HepG2 (cell line): ENCODE measurements at regions not wholly inside any gene's neighbourhood (a gene's known extent, or its start where the extent isn't known, plus 50 kb on each side); places are given as distances from the start of the nearest gene placed in this dataset.

Experiments
- ATAC-seq: fragments of 200-7000 bp; cut with Tn5 transposase; 3 replicates; pipeline ENCODE4 v1.9.1; 2020; ENCODE audit warnings: mild to moderate bottlenecking, moderate library complexity
- BruUV-seq: library from RNA; stranded (reverse); fragments of 400-500 nt; replicated peaks from 2 replicates; lab custom pipeline; 2021; lab: Mats Ljungman, UMichigan
- CTCF ChIA-PET: fragments of 300-600 bp; formaldehyde crosslinking; extraction: SDS; loops from one replicate; lab custom pipeline; 2021; ENCODE audit warnings: low total read pairs, inconsistent platforms, low intra/inter-chr PET ratio; lab: Yijun Ruan, JAX
- POLR2A ChIA-PET: fragments of 350-600 bp; sonication (Branson Sonifier 250); formaldehyde crosslinking; loops from one replicate; lab custom pipeline; 2020; ENCODE audit warnings: antibody characterized with exemption, inconsistent platforms; lab: Yijun Ruan, JAX
- DNase-seq: peaks from one replicate; pipeline ENCODE4 v3.0.0-alpha.2; 2015; ENCODE audit warnings: low spot score
- FAIRE-seq: peaks from 3 replicates; lab custom pipeline; 2011; peaks lifted over from hg19 to GRCh38; lab: Jason Lieb, UNC
- H2AFZ ChIP-seq: one replicate; pipeline ENCODE4 v1.6.1; 2011; ENCODE audit warnings: low read length, inconsistent platforms
- H3K27ac ChIP-seq: fragments of 300-600 bp; 3 replicates; pipeline ENCODE4 v1.8.0; 2011; ENCODE audit warnings: mixed run types, mild to moderate bottlenecking, mixed read lengths, low read length, inconsistent platforms; ENCODE audit not compliant: insufficient read depth; ENCODE audit errors: extremely low read length
- H3K27me3 ChIP-seq, 2 experiments: fragments of 200-600 bp in 1 of 2; 2 replicates in 1 of 2; 3 replicates in 1 of 2; pipeline versions ENCODE4 v1.6.0 to v1.8.0; 2011; ENCODE audit warnings: low read length in 2 of 2, mild to moderate bottlenecking in 2 of 2, moderate library complexity in 2 of 2, inconsistent platforms in 1 of 2; ENCODE audit not compliant: insufficient read depth in 2 of 2, control insufficient read depth in 1 of 2
- H3K36me3 ChIP-seq, 2 experiments: fragments of 200-600 bp in 1 of 2; replicated peaks in 1 of 2; 2 replicates in 1 of 2; 3 replicates in 1 of 2; pipeline versions ENCODE4 v1.5.1 to v1.8.0; 2011; ENCODE audit warnings: low read length in 2 of 2, inconsistent platforms in 1 of 2; ENCODE audit not compliant: insufficient read depth in 2 of 2, control insufficient read depth in 1 of 2
- H3K4me1 ChIP-seq: 2 replicates; pipeline ENCODE4 v1.5.1; 2012; ENCODE audit warnings: low read length, inconsistent platforms; ENCODE audit not compliant: insufficient read depth
- H3K4me2 ChIP-seq: 2 replicates; pipeline ENCODE4 v1.6.0; 2011; ENCODE audit warnings: low read depth, low read length, inconsistent platforms
- H3K4me3 ChIP-seq, 3 experiments: fragments of 200-600 bp in 1 of 3; sonication (generic), shearing (Covaris generic) in 1 of 3; replicated peaks in 1 of 3; 2 replicates each; pipeline ENCODE4 v1.5.1; 2011 to 2016; ENCODE audit warnings: low read length in 3 of 3, inconsistent platforms in 2 of 3, low read depth in 2 of 3, mild to moderate bottlenecking in 2 of 3, control low read depth in 1 of 3, mixed read lengths in 1 of 3; ENCODE audit not compliant: insufficient read depth in 1 of 3
- H3K79me2 ChIP-seq: one replicate; pipeline ENCODE4 v1.6.1; 2011; ENCODE audit warnings: low read length, inconsistent platforms; ENCODE audit not compliant: insufficient read depth
- H3K9ac ChIP-seq: 2 replicates; pipeline ENCODE4 v1.6.0; 2011; ENCODE audit warnings: mild to moderate bottlenecking, low read depth, low read length, inconsistent platforms; ENCODE audit not compliant: insufficient read depth
- H3K9me3 ChIP-seq: 2 replicates; pipeline ENCODE4 v1.5.1; 2012; ENCODE audit warnings: mild to moderate bottlenecking, low read length
- H4K20me1 ChIP-seq: 2 replicates; pipeline ENCODE4 v1.6.0; 2011; ENCODE audit warnings: inconsistent platforms, mild to moderate bottlenecking, low read length, moderate library complexity; ENCODE audit not compliant: insufficient read depth
- BATF2 ChIP-seq: sonication (generic); formaldehyde crosslinking; IDR thresholded peaks from 2 replicates; pipeline ENCODE4 v1.8.0; 2022; ENCODE audit warnings: mild to moderate bottlenecking, missing genetic modification reagents, moderate library complexity
- BCL6 ChIP-seq: IDR thresholded peaks from 2 replicates; pipeline ENCODE4 v1.6.1; 2016; ENCODE audit warnings: missing genetic modification reagents, missing compliant biosample characterization
- FOXK2 ChIP-seq: fragments of 450-650 bp; IDR thresholded peaks from 2 replicates; pipeline ENCODE4 v1.6.1; 2016
- HDAC6 ChIP-seq: fragments of 200-600 bp; sonication (generic); IDR thresholded peaks from 2 replicates; pipeline ENCODE4 v1.7.0; 2017; ENCODE audit warnings: mild to moderate bottlenecking, antibody characterized with exemption, low read length, low read depth
- KAT8 ChIP-seq: IDR thresholded peaks from 2 replicates; pipeline ENCODE4 v1.6.1; 2016; ENCODE audit warnings: missing genetic modification reagents, missing compliant biosample characterization
- KLF9 ChIP-seq: IDR thresholded peaks from 2 replicates; pipeline ENCODE4 v1.6.1; 2016; ENCODE audit warnings: low read depth
- MED8 ChIP-seq: sonication (generic); formaldehyde crosslinking; IDR thresholded peaks from 2 replicates; pipeline ENCODE4 v1.8.1; 2023; ENCODE audit warnings: mild to moderate bottlenecking, missing genetic modification reagents; ENCODE audit not compliant: insufficient replicate concordance
- MYPOP ChIP-seq: sonication (generic); formaldehyde crosslinking; IDR thresholded peaks from 2 replicates; pipeline ENCODE4 v1.8.1; 2023; ENCODE audit warnings: mild to moderate bottlenecking, moderate library complexity, missing genetic modification reagents
- NR2F6 ChIP-seq, 2 experiments: IDR thresholded peaks; 2 replicates each; pipeline ENCODE4 v1.6.1; 2016; ENCODE audit warnings: antibody characterized with exemption in 1 of 2, mild to moderate bottlenecking in 1 of 2
- RBAK ChIP-seq: sonication (generic); formaldehyde crosslinking; IDR thresholded peaks from 2 replicates; pipeline ENCODE4 v1.5.1; 2020; ENCODE audit warnings: mild to moderate bottlenecking, missing genetic modification reagents
- SATB2 ChIP-seq: sonication (generic); formaldehyde crosslinking; IDR thresholded peaks from 2 replicates; pipeline ENCODE4 v1.5.0; 2020; ENCODE audit warnings: missing genetic modification reagents
- TRIM24 ChIP-seq: sonication (generic); formaldehyde crosslinking; IDR thresholded peaks from 2 replicates; pipeline ENCODE4 v1.8.0; 2022; ENCODE audit warnings: mild to moderate bottlenecking, missing genetic modification reagents
- ZFP36 ChIP-seq: fragments of 150-350 bp; IDR thresholded peaks from 2 replicates; pipeline ENCODE4 v1.6.1; 2018; ENCODE audit warnings: borderline replicate concordance, low read length, low read depth; ENCODE audit not compliant: partially characterized antibody
- ZNF280D ChIP-seq: sonication (generic); formaldehyde crosslinking; IDR thresholded peaks from 2 replicates; pipeline ENCODE4 v1.5.1; 2020; ENCODE audit warnings: mild to moderate bottlenecking, missing genetic modification reagents
- ZNF569 ChIP-seq: sonication (generic); formaldehyde crosslinking; IDR thresholded peaks from 2 replicates; pipeline ENCODE4 v1.5.0; 2020; ENCODE audit warnings: mild to moderate bottlenecking, missing genetic modification reagents, moderate library complexity, borderline replicate concordance
- ZNF629 ChIP-seq: sonication (generic); formaldehyde crosslinking; conservative IDR thresholded peaks from 2 replicates; pipeline ENCODE4 v1.5.0; 2020; ENCODE audit warnings: missing genetic modification reagents
- ZNF790 ChIP-seq: sonication (generic); formaldehyde crosslinking; IDR thresholded peaks from 2 replicates; pipeline ENCODE4 v1.8.0; 2022; ENCODE audit warnings: missing genetic modification reagents, mild to moderate bottlenecking, borderline replicate concordance
- WGBS: methylation state at CpG from one replicate; pipeline ENCODE4 v1.1.6; 2017; ENCODE audit warnings: low lambda C conversion rate; 5-methylcytosine and 5-hydroxymethylcytosine counted together
- in situ Hi-C: cut with HindIII; loops from 2 replicates; pipeline ENCODE4 v1.10.0; 2017; ENCODE audit warnings: low pct_unique_long_range_greater_than_20kb; ENCODE audit not compliant: extremely low pct_ligation_motif_present
- intact Hi-C: fragments of 100-400 bp; cut with micrococcal nuclease; formaldehyde crosslinking; loops from one replicate; pipeline ENCODE4 v1.10.0; 2022; ENCODE audit not compliant: unreplicated experiment

GRCh38 chr1:87578464-87578863 lies 249.8 kb downstream of the LMO4 start:
- no peak overlapping the region for H3K4me2 ChIP-seq
- no peak overlapping the region for H3K4me3 ChIP-seq
- DNase-seq (no peak), ATAC-seq (no peak), FAIRE-seq (no peak)
- TF ChIP-seq HDAC6 (no peak), ZNF629 (CRISPR knock-in tag) (no peak), SATB2 (CRISPR knock-in tag) (no peak), TRIM24 (CRISPR knock-in tag) (no peak), KAT8 (no peak), FOXK2 (no peak), RBAK (no peak), BATF2 (CRISPR knock-in tag) (no peak), ZNF790 (CRISPR knock-in tag) (no peak), KLF9 (no peak)
- no TSS peak for BruUV-seq
- 3% methylated on average over 2 of the region's 3 CpGs for WGBS
- CTCF ChIA-PET = no interaction called here
- H3K36me3 ChIP-seq = no peaks in the 10 kb centered on the region
- intact Hi-C loops = no loop called here
- H3K9ac ChIP-seq = no peak overlapping the region
- no peak overlapping the region for H2AFZ ChIP-seq
- H3K27ac ChIP-seq = no peak overlapping the region
- POLR2A ChIA-PET = no interaction called here
- H3K4me1 ChIP-seq = no peaks in the 10 kb centered on the region
- in situ Hi-C loops = no loop called here
- H3K27me3 ChIP-seq = no peaks in the 10 kb centered on the region
- no peaks in the 10 kb centered on the region for H3K9me3 ChIP-seq
- H4K20me1 ChIP-seq = no peaks in the 10 kb centered on the region
- H3K79me2 ChIP-seq = no peaks in the 10 kb centered on the region

- FAIRE-seq (no peak), DNase-seq (no peak), ATAC-seq (no peak)
- Histone ChIP-seq H3K4me3 (no peak overlapping the region), H3K9me3 (no peaks in the 10 kb centered on the region), H3K79me2 (no peaks in the 10 kb centered on the region), H3K36me3 (no peaks in the 10 kb centered on the region), H3K4me1 (no peaks in the 10 kb centered on the region), H3K4me2 (no peak overlapping the region), H3K27ac (no peak overlapping the region), H2AFZ (no peak overlapping the region), H3K27me3 (no peaks in the 10 kb centered on the region), H4K20me1 (no peaks in the 10 kb centered on the region), H3K9ac (no peak overlapping the region)
- ChIA-PET POLR2A (no interaction called here), CTCF (no interaction called here)
- intact Hi-C loops = no loop called here
- in situ Hi-C loops = no loop called here
- BruUV-seq = no TSS peak
- WGBS = 1% methylated on average over 4 of the region's 4 CpGs
- TF ChIP-seq BCL6 (CRISPR knock-in tag) (no peak), NR2F6 (IDR thresholded peaks at IDR 0.05) (no peak), NR2F6 (CRISPR knock-in tag; IDR thresholded peaks at IDR 0.05) (no peak), ZNF569 (CRISPR knock-in tag) (no peak), MYPOP (CRISPR knock-in tag) (no peak), ZFP36 (no peak), MED8 (CRISPR knock-in tag) (no peak), ZNF280D (no peak)
Measured at GRCh38 chr1:87583459-87583858, 254.8 kb downstream of the LMO4 start.
